NB4 (cell line): ENCODE measurements at regions not wholly inside any gene's neighbourhood (a gene's known extent, or its start where the extent isn't known, plus 50 kb on each side); places are given as distances from the start of the nearest gene placed in this dataset.
"Not testable (repeated sequence)": the region's sequence is repeated elsewhere in the genome, so short reads cannot be mapped to it uniquely, and the experiment has no call there.

Experiments used
- POLR2A ChIP-seq: IDR thresholded peaks from 2 replicates; pipeline ENCODE4 v1.6.1; 2011; ENCODE audit warnings: mild to moderate bottlenecking; ENCODE audit not compliant: insufficient read length; ENCODE audit errors: extremely low read depth
- TF ChIP-seq, protein P1 (sequence below): IDR thresholded peaks from one replicate; pipeline ENCODE4 v1.5.1; 2012; ENCODE audit warnings: low read depth, low read length
- TF ChIP-seq, protein P2 (sequence below): IDR thresholded peaks from 2 replicates; pipeline ENCODE4 v1.6.1; 2011; ENCODE audit warnings: low read depth, low read length

DNA sequence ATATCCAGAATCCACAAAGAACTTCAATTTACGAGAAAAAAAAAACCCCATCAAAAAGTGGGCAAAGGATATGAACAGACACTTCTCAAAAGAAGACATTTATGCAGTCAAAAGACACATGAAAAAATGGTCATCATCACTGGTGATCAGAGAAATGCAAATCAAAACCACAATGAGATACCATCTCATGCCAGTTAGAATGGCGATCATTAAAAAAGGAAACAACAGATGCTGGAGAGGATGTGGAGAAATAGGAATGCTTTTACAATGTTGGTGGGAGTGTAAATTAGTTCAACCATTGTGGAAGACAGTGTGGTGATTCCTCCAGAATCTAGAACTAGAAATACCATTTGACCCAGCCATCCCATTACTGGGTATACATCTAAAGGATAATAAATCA, 419.9 kb upstream of the DDI1 start:
- not testable (repeated sequence) for TF ChIP-seq POLR2A
- TF ChIP-seq, protein P1, sequence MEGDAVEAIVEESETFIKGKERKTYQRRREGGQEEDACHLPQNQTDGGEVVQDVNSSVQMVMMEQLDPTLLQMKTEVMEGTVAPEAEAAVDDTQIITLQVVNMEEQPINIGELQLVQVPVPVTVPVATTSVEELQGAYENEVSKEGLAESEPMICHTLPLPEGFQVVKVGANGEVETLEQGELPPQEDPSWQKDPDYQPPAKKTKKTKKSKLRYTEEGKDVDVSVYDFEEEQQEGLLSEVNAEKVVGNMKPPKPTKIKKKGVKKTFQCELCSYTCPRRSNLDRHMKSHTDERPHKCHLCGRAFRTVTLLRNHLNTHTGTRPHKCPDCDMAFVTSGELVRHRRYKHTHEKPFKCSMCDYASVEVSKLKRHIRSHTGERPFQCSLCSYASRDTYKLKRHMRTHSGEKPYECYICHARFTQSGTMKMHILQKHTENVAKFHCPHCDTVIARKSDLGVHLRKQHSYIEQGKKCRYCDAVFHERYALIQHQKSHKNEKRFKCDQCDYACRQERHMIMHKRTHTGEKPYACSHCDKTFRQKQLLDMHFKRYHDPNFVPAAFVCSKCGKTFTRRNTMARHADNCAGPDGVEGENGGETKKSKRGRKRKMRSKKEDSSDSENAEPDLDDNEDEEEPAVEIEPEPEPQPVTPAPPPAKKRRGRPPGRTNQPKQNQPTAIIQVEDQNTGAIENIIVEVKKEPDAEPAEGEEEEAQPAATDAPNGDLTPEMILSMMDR: not testable (repeated sequence)
- TF ChIP-seq, protein P2, sequence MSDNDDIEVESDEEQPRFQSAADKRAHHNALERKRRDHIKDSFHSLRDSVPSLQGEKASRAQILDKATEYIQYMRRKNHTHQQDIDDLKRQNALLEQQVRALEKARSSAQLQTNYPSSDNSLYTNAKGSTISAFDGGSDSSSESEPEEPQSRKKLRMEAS: not testable (repeated sequence)
